GM19395 (cell line): ENCODE measurements at regions not wholly inside any gene's neighbourhood (a gene's known extent, or its start where the extent isn't known, plus 50 kb on each side); places are given as distances from the start of the nearest gene placed in this dataset.

Experiments used
- ATAC-seq: cut with Tn5 transposase; IDR thresholded peaks from one replicate; pipeline ENCODE4 v1.9.1; 2021; ENCODE audit warnings: mild to moderate bottlenecking, moderate library complexity; ENCODE audit not compliant: unreplicated experiment

DNA sequence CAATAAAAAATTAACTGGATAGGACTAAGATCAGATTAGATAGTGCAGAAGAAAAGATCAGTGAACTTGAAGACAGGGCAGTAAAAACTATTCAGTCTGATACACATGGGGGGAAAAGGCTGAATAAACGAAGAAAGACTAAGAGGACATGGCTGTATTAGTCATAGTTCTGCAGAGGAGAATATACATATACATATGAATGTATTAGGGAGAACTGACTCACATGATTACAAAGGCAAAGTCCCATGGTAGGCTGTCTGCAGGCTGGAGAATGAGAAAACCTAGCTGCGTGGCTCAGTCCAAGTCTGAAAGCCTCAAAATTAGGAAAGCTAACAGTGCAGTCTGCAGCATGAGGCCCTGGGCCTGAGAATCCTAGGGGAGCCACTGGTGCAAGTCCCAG is 98.2 kb upstream of the GNAO1 start:
- no peak for ATAC-seq

DNA sequence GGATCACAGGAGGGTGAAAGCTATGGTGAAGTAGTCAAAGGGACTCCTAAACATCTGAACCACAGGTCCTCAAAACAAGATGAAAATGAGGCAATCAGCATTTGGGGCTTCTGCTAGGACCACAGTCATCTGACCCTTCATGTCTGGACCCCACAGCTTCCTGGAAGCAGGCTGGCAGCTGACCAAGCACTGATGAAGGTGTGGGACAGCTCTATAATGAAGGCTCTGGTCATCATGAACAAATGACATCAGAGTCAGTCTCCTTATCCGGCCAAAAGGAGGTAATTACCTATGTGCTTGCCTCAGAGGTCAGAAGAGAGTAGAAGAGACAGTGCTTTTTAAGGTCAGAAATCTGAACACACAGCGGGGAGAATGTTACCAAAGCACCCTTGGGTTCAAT is 101.2 kb upstream of the GNAO1 start:
- no peak for ATAC-seq

DNA sequence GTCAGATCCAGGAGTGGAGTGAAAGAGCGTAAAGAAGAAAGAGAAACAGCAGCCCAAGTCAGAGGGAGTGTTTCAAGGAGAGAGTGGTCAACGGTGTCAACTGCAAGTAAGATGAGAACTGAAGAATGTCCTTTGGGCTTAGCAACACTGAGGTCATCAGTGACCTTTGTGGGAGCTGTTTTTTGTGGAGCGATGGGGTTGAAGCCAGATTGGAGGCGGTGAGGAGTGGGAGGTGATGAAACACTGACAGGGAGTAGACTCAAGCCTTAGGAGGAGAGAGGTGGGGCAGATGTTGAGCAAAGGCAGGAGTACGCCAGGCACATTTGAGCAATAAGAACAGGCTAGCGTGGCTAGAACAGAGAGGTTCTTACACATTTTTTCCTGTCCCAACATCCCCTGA is 103.7 kb upstream of the GNAO1 start:
- no peak for ATAC-seq

- no peak for ATAC-seq
Observed at GRCh38 chr16:56081371-56081770, 109.9 kb upstream of the GNAO1 start.

- ATAC-seq, result no peak
Observed at GRCh38 chr16:56075732-56076388, 115.4 kb upstream of the GNAO1 start.

- ATAC-seq, result no peak
Observed at GRCh38 chr16:56073508-56073907, 117.8 kb upstream of the GNAO1 start.

DNA sequence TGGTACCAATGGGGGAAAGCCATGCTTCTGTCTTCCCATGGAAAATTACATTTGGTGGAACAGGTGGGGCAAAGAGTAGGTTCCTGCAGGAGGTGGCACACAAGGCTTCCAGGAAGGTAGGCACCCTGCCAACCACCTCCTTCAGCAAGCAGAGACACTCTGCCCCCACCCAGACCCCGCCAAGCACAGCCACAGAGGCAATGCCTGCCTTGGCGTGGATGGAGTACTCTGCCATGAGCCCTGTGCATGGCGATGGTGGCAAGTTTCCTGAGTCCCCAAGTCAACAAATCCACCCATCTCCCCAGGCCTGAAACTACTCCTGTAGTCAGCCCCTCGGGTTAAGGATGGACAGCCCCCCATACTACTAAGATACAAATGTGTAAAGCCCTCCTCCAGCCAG is 119.2 kb upstream of the GNAO1 start:
- no peak for ATAC-seq

DNA sequence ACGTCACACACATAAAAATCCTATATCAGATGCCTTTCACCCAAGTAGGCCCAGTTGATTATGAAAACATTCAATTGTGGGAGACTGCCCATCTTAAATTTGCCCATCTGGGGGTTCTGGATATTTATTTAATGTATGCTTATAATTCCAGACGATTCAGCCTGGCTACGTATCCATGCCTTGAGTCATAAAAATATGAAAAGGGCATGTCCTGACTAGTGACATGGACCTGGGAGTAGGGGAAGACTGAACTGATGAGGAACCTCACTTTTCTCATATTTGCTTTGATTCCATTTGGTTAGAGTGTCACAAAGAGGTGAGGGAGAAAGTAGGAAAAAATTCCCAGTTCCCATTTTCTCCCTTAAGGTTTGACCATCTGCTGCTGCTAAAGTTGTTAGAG is 122.5 kb upstream of the GNAO1 start:
- no peak for ATAC-seq

- ATAC-seq, result no peak
Observed at GRCh38 chr16:56068314-56068713, 123.0 kb upstream of the GNAO1 start.

GRCh38 chr16:56067406-56067805 is 123.9 kb upstream of the GNAO1 start:
- ATAC-seq, result no peak

GRCh38 chr16:56066617-56067016 is 124.7 kb upstream of the GNAO1 start:
- no peak for ATAC-seq

DNA sequence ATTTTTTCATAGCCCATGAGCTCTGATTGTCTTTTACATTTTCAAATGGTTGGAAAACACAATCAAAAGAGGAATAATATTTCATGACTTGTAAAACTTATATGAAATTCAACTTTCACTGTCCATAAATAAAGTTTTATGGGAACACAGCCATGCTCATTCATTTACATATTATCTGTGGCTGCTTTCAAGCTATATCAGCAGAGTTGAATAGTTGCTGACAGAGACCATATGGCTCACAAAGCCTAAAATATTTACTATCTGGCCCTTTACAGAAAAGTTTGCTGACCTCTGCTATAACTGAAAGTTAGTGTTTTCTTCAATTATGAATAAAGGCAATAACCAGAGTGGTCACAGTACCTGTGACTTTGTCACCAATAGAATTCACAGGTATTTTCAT is 128.2 kb upstream of the GNAO1 start:
- ATAC-seq, result no peak

DNA sequence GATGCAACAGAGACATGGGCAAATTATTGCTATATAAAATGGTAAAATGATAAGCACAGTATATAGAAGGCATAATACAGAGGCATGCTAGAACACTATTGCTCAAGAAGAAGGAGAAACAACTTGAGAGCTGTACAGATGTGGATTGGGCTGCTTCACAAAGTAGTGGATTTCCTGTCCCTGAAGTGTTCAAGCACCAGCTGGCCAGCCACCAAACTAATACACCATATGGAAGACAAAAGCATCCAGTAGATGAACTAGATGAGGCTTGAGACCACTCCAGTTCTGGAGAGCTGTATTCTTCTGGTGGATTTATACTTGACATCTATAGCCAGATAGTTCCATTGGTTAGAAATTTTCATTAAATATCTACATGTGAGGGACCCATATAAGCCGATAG is 134.1 kb upstream of the GNAO1 start:
- no peak for ATAC-seq

DNA sequence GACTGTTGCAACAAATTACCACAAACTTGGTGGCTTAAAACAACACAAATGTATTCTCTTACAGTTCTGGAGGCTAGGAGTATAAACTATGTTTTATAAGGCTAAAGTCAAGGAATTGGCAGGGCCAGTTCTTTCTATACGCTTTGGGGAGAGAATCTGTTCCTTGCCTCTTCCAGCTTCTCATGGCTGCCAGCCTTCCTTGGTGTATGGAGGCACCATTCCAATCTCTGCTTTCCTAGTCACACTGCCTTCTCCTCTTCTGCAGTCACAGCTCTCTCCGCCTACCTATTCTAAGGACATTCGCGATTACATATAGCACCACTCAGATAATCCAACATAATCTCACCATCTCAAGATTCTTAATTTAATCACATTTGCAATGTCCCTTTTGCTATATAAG is 140.4 kb upstream of the GNAO1 start:
- no peak for ATAC-seq

DNA sequence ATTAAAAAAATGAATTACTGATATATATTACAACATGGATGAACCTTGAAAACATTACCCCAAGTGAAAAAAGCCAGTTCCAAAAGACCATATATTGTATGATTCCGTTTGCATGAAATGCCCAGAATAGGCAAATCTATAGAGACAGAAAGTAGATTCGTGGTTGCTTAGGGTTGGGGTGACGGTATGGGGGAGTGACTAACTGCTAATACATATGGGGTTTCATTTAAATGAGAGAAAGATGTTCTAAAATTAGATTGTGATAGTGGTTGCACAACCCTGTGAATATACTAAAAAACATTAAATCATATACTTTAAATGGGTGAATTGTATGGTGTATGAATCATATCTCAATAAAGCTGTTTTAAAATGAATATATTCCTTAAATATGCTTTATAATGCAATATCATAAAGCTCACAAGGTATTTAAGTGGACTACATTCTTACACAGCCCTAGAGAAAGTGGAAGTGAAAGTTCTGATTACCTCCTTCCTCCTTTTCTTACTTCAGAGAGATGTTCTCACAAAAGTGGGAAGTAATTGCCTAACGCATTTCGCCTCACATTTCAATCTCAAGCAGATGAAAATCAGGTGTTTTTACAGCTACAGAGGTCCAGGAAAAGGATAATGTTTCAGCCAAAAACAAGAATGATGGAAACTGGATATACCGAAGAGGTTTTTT is 142.7 kb upstream of the GNAO1 start:
- ATAC-seq, result peak; percentile 95

DNA sequence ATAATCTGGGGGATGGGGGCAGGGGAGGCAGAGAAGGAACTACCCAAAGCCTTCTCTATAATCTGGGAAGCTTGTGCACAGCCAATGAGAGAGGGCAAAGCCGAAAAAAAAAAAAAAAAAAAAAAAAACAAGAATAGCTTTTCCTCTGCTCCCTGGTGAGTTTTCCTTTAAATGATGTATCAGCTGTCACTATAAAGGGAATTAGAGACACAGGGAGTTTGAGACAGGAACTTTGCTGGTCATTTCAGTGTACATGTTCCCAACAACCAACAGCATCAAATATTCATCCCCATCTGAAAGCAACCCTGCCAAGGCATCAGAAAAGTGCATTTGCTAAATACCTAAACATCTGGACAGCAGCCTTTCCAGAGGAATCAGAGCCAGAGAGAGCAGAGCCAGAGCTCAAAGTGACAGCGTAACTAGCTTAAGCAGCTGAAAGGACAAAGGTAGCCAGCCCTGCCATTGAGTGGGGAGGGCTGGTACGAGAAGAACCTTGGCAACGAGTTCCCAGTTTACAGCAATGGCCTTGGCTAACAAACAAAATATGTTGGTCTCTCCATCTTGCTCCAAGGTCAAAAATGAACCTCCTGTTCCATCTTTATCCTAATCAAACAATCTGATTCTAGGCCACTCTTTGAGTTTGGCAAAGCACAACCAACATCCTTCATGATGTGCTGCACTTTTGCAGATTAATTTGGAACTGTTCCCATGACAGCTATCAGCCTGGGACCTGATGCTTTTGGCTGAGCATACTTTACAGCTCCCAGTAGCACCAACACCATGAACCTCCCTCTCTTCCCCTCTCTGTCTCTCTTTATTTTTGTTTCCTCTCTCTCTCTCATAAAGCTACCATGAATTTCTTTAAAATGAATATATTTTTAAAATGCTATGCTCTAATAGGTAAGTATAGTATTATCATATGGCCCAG is 143.7 kb upstream of the GNAO1 start:
- ATAC-seq, result no peak

DNA sequence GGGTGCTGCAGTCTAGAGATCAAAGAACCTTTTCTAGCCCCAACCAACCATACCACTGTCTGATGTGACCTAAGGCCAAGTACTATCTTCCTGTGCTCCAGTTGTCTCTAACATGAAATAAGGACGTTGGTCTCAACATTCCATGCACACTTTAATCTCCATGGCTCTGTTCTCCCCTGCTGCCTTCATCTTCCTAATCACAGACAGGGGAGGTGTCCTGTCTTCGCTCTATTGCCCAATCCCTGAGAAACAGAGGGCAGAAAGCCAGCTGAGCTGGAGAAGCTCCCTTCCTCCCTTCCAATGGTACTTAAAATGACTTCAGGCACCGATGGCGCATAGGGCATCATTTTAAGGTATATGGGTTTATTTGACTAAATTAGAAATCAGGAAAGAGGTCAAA is 148.9 kb upstream of the GNAO1 start:
- no peak for ATAC-seq

DNA sequence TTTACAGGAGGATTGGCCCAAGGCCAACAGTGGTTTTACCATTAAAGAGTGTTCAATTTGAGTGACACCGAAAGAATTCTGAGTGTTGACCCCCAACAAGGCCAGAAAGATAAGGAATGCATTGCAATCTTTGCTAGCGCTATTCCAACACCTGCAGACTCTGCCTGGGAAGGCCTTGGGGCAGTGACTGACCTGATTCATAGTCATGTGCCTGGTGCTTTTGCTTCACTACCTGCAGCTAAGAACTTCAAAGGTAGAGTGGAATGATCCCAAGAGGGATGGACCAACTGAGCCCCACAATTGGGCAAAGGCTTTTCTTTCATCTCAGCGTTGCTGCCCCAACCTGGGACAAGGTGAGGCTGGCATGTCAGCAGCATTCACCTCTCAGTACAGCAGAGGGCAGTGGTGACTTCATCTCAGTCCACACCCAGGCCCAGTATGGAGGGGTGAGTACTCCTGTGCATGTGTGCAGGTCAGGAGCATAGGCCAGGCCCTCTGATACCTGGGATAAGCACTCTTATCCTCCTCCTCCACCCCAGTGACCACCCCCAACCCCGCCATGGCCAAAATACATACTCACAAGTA is 149.6 kb upstream of the GNAO1 start:
- no peak for ATAC-seq

GRCh38 chr16:56038564-56039098 is 152.7 kb upstream of the GNAO1 start:
- no peak for ATAC-seq

DNA sequence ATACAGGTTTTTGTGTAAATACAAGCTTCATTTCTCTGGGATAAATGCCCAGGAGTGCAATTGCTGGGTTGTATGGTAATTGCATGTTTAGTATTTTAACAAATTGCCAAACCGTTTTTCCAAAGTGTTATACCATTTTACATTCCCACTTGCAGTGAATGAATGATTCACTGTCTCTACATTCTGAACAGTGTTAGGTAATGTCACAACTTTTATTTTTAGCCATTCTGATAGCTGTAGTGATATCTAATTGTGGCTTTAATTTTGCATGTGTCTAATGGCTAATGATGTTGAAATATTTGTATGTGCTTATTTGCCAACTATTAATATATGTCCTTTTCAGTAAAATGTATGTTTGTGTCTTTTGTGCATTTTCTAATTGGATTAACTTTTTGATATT is 156.9 kb upstream of the CES5A start:
- no peak for ATAC-seq

DNA sequence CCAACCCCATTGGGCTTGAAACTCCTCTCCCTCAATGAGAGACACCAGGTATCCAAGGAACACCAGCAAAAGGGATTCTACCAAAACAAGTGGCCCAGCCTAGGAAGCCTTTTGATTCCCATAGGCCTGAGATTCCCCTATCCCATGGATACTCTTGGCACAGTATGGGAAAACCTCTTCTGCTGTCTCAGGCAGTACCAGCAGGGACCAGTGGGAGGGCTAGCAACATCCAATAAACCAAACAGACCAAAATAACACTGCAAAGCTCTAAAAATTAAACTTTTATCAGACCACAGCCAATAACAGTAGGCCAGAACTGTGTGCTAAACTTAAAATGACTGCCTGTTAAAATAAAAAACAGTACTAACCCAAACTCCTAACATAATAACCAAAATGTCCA is 153.9 kb upstream of the CES5A start:
- ATAC-seq, result no peak
